ENCODE measurements at regions not wholly inside any gene's neighbourhood (a gene's known extent, or its start where the extent isn't known, plus 50 kb on each side); places are given as distances from the start of the nearest gene placed in this dataset.
"Not testable (repeated sequence)": the region's sequence is repeated elsewhere in the genome, so short reads cannot be mapped to it uniquely, and the experiment has no call there.

DNA sequence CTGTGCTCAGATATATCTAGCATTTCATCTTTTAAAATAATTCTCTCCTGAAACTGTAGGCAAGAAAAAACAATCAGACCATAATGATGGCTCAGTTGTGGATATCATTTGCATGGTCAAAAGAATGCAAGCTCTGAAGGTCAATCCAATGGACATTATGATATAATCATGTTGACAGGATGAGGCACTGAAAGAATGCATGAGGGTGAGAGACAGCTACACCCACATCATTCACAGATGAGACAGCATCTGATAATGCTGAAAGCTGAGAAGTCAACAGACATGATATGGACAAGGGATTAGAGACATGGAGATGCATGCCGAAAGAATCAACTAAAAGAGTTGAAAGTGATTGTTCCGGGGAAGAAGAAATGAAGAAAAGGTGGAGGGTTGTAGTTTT lies 346.4 kb upstream of the CDH5 start:
- no peak for DNase-seq (ENCODE audit: low spot score)

GRCh38 chr16:66019502-66019901 lies 347.0 kb upstream of the CDH5 start:
- not testable (repeated sequence) for DNase-seq (ENCODE audit: low spot score)

GRCh38 chr16:66014221-66014620 lies 352.3 kb upstream of the CDH5 start:
- no peak for DNase-seq (ENCODE audit: low spot score)

DNA sequence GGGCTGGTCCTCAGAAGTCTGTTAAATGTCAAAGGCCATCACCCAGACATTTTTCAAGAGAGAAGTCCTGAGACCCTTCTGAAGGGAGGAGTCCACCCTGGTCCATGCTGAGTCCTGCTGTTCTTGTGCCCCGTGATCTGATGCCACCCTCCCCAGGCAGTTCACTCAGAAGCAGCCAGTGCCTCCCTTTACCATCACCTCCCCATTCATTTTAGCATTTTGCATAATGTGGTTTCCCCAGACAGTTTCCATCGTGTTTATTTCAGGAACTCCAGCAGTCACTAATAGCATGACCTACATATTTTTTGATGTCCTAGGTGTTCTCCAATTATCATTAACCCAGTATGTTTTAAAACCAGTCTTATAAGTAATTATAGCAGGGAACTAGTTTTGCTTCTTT lies 353.0 kb upstream of the CDH5 start:
- DNase-seq (ENCODE audit: low spot score): no peak

DNA sequence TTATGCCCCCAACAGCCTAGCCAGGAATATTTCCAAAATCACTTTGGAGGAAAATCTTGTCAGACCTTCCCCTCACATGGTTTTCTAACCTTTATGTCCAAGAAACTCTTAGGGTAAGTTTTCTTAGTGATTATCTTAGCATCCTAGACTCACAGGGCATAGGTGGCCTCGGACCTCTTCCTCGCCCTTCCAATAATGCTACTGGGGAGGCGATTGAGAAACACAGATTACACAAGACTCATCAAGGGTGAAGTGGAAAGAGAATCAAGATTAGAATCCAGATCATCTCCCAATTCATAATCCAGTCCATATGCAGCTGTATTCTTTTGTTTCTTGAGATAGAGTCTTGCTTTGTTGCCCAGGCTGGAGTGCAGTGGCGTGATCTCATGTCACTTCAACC lies 358.4 kb upstream of the CDH5 start:
- DNase-seq (ENCODE audit: low spot score): no peak

DNA sequence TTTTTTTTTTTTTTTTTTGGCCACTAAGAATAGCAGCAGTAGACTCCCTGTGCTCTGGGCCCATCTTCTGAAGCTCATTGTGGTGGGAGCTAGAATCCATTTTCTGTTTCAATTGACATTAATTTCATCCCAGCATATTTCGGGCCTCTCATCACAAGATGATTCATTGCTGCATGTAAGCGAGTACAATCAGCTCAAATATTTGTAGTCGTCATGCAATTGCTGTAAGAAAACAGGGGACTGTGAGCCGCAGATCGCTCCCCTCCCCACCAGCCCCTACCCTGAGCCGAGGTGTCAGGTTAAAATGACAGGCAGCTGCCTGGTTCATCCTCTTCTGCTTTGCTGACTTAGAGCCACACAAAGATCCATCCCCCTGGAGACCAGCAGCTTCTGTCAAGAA lies 358.8 kb upstream of the CDH5 start:
- DNase-seq (ENCODE audit: low spot score): no peak

- DNase-seq (ENCODE audit: low spot score): no peak
These were observed 360.0 kb upstream of the CDH5 start for GRCh38 chr16:66006485-66006884.

GRCh38 chr16:66004699-66005098 lies 361.8 kb upstream of the CDH5 start:
- no peak for DNase-seq (ENCODE audit: low spot score)

DNA sequence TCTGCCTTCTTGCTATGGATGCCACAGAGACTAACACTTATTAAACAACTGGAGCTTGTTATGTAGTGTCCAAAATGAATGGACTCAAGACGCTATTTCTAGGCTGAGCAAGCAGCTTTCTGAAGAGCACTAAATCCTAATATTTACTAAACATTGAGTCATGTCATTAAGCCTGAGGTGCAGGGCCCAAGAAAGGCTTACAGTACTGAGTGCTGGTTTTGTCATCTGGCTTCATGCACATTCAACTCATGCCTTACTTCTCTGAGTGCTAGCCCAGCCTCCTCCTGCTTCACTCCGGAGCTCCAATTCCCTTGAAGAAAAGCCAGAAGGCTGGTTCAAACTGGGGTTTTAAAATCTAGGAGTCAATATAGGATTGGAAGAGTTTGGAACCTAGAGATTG lies 363.3 kb upstream of the CDH5 start:
- no peak for DNase-seq (ENCODE audit: low spot score)

GRCh38 chr16:66002601-66003000 lies 363.9 kb upstream of the CDH5 start:
- no peak for DNase-seq (ENCODE audit: low spot score)

GRCh38 chr16:66001432-66001831 lies 365.1 kb upstream of the CDH5 start:
- no peak for DNase-seq (ENCODE audit: low spot score)

DNA sequence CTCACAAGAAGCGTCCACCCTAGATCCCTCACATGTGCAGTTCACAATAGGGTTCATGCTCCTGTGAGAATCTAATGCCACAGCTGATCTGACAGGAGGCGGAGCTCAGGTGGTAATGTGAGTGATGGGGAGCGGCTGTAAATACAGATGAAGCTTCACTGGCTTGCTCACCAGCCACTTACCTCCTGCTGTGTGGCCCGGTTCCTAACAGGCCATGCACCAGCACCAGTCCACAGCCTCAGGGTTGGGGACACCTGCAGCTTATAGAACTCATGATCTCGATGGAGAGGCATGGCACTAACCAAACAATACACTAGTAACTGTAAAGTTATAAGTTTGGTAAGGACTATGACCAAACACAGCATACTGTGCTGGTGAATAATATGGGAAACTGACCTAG lies 368.0 kb upstream of the CDH5 start:
- DNase-seq (ENCODE audit: low spot score): no peak

GRCh38 chr16:65994291-65994690 lies 372.2 kb upstream of the CDH5 start:
- no peak for DNase-seq (ENCODE audit: low spot score)

GRCh38 chr16:65991149-65991701 lies 375.3 kb upstream of the CDH5 start:
- peak; percentile 2 for DNase-seq (ENCODE audit: low spot score)

- no peak for DNase-seq (ENCODE audit: low spot score)
These were observed 376.5 kb upstream of the CDH5 start for GRCh38 chr16:65989861-65990604.

DNA sequence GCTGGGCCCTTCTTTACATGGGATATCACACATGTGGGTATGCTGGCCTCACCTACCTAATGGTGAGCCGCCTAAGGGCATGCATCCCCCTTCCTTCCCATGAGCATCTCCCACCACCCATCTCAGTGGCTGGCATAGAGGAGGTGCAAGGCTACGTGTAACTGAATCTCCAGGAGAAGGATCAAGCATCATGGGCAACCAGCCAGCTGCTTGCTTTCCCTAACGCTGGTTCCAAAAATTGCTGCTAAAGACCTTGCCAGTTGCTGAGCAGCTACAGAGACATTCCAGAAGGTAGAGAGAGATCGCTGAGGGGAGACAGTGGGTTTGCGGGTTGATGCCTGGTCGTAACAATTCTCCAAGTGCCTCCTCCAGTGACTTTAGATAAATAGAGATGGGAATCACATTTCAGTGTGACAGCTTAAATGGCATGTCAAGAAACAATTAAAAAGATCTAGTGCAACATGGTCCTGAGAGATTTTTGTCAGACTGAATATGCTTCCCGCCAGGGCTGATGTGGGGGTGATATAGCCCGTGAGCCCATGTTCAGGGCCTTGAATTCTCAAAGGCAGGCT lies 378.4 kb upstream of the CDH5 start:
- no peak for DNase-seq (ENCODE audit: low spot score)

- no peak for DNase-seq (ENCODE audit: low spot score)
These were observed 382.2 kb upstream of the CDH5 start for GRCh38 chr16:65984296-65984695.

DNA sequence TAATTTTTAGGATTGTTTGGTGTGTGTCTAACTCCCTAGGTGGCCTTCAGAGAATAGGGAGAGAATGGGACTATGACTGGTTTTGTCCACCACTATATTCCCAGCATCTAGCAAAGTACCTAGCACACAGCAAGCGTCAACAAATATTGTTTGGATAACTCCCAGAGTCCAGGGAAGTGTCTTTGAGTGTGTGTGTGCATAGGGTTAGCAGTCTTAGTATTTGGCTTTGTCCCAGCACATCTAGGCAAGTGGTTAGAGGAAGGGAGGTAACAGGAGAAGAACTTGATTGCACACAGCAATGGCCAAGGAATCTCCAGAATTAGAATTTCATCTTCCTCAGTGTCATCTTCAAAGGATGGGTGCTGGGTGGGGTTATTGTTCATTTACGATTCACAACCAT lies 385.4 kb upstream of the CDH5 start:
- no peak for DNase-seq (ENCODE audit: low spot score)

- peak; percentile 28 for DNase-seq (ENCODE audit: low spot score)
These were observed 391.3 kb upstream of the CDH5 start for GRCh38 chr16:65975049-65975708.

DNA sequence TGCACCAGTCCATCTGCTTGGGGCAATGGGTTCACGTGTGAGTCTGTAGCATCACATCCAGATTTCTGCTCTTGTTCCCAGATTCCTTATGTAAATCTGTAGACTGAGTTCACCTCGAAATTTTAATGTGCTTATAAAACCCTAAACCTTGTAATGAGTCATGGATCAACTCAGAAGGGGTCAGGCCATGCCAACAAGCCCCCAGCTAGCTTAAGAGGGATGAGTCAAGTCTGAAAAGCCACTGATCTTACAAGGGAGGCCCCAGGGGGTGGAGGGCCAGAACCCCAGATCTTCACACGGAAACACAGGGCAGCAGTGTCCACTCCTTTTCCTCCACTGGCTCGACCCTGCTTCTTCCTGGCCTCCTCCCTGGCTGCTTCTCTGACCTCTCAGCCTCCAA lies 399.1 kb upstream of the CDH5 start:
- DNase-seq (ENCODE audit: low spot score): no peak

DNA sequence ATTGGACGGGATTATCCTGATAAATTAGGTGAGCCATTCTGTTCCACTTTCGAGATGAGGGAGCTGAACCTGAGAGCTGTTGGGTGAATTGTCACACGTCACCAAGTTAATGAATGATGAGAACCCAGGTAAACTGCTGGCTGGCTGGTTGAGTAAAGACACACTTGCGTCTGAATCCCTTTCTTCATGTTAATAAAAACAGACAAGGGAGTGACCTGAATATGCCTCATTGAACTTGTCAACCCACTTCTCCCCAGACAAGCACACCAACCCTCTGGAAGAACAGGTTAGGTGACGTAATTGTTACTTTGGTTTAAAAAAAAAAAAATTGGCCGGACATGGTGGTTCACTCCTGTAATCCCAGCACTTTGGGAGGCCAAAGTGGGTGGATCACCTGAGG lies 400.9 kb upstream of the CDH5 start:
- DNase-seq (ENCODE audit: low spot score): no peak

DNA sequence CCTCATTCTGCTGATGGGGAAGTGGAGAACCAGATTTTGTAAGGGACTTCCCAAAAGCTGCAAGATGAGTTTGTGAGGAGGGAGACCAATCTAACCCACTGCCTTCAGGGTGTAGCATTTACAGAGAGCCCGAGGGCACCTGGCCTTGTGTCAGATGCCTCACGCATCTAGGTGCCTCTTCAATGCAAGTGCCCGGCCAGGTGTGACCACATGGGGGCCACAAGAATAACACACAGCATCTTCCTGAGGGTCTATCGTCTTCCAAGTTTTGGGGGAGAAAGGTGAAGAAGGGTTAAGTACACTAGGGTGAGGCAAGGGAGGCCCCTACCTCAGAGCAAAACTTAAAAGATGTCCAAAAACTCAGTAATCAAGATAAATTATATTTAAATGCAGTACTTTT lies 401.7 kb upstream of the CDH5 start:
- DNase-seq (ENCODE audit: low spot score): no peak

- DNase-seq (ENCODE audit: low spot score): no peak
These were observed 404.9 kb upstream of the CDH5 start for GRCh38 chr16:65961476-65962143.
